Smooth muscle cell (in vitro differentiated cells): ENCODE measurements at regions not wholly inside any gene's neighbourhood (a gene's known extent, or its start where the extent isn't known, plus 50 kb on each side); places are given as distances from the start of the nearest gene placed in this dataset.

Source experiments
- DNase-seq: peaks from one replicate; lab custom pipeline; 2025; ENCODE audit not compliant: unreplicated experiment; lab: John Stamatoyannopoulos, UW
- H2AFZ ChIP-seq: fragments of 200-600 bp; sonication (generic); 2 replicates; pipeline ENCODE4 v1.6.0; 2016; ENCODE audit warnings: antibody characterized with exemption, low read depth, mild to moderate bottlenecking
- H3F3A ChIP-seq: fragments of 200-600 bp; sonication (generic); 2 replicates; pipeline ENCODE4 v1.6.0; 2017; ENCODE audit warnings: antibody characterized with exemption, low read depth
- H3K27ac ChIP-seq: fragments of 200-600 bp; sonication (generic); 2 replicates; pipeline ENCODE4 v1.5.1; 2016; ENCODE audit warnings: low read depth, mild to moderate bottlenecking
- H3K27me3 ChIP-seq: fragments of 200-600 bp; sonication (generic); 2 replicates; pipeline ENCODE4 v1.6.1; 2016; ENCODE audit warnings: low read depth, mild to moderate bottlenecking
- H3K36me3 ChIP-seq: fragments of 200-600 bp; sonication (generic); 2 replicates; pipeline ENCODE4 v1.5.1; 2016; ENCODE audit warnings: low read depth
- H3K4me1 ChIP-seq: fragments of 200-600 bp; sonication (generic); 2 replicates; pipeline ENCODE4 v1.5.1; 2016; ENCODE audit warnings: low read depth
- H3K4me2 ChIP-seq: fragments of 200-600 bp; sonication (generic); 2 replicates; pipeline ENCODE4 v1.6.0; 2016; ENCODE audit warnings: mild to moderate bottlenecking
- H3K4me3 ChIP-seq: fragments of 200-600 bp; sonication (generic); 2 replicates; pipeline ENCODE4 v1.5.1; 2016; ENCODE audit warnings: mild to moderate bottlenecking
- H3K79me2 ChIP-seq: fragments of 200-600 bp; sonication (generic); 2 replicates; pipeline ENCODE4 v1.6.0; 2016; ENCODE audit warnings: low read depth, mild to moderate bottlenecking
- H3K9ac ChIP-seq: fragments of 200-600 bp; sonication (generic); 2 replicates; pipeline ENCODE4 v1.6.0; 2016; ENCODE audit warnings: low read depth
- H3K9me3 ChIP-seq: fragments of 200-600 bp; sonication (generic); replicated peaks from 2 replicates; pipeline ENCODE4 v1.5.1; 2016; ENCODE audit warnings: low read depth
- H4K20me1 ChIP-seq: fragments of 200-600 bp; sonication (generic); 2 replicates; pipeline ENCODE4 v1.6.0; 2016; ENCODE audit warnings: low read depth
- CTCF ChIP-seq: fragments of 200-600 bp; sonication (generic); IDR thresholded peaks from 2 replicates; pipeline ENCODE4 v1.5.1; 2017; ENCODE audit warnings: borderline replicate concordance, mild to moderate bottlenecking, antibody characterized with exemption; ENCODE audit not compliant: insufficient read depth, poor library complexity, severe bottlenecking
- WGBS: methylation state at CpG from one replicate; pipeline ENCODE4 v1.1.7; 2016; ENCODE audit warnings: low lambda C conversion rate; 5-methylcytosine and 5-hydroxymethylcytosine counted together

- no peaks in the 10 kb centered on the region for H3K79me2 ChIP-seq
- peaks cover 8% of the 10 kb centered on the region for H3K4me1 ChIP-seq
- no peak for TF ChIP-seq CTCF
- no peaks in the 10 kb centered on the region for H3F3A ChIP-seq
- WGBS = 77% methylated on average over 3 of the region's 3 CpGs
- H2AFZ ChIP-seq = no peak overlapping the region
- no peak overlapping the region for H3K9ac ChIP-seq
- no peaks in the 10 kb centered on the region for H3K36me3 ChIP-seq
- no peak for DNase-seq
- no peaks in the 10 kb centered on the region for H3K27me3 ChIP-seq
- no peaks in the 10 kb centered on the region for H3K9me3 ChIP-seq
- no peaks in the 10 kb centered on the region for H4K20me1 ChIP-seq
- H3K27ac ChIP-seq = no peak overlapping the region
- no peak overlapping the region for H3K4me2 ChIP-seq
- no peak overlapping the region for H3K4me3 ChIP-seq
Measured at GRCh38 chr12:93980711-93981110, 167.7 kb upstream of the PLXNC1 start.

GRCh38 chr12:93981411-93981810, 167.0 kb upstream of the PLXNC1 start:
- no peak for TF ChIP-seq CTCF
- Histone ChIP-seq H3K27me3 (no peaks in the 10 kb centered on the region), H3K9me3 (no peaks in the 10 kb centered on the region), H3K4me2 (no peak overlapping the region), H3F3A (no peaks in the 10 kb centered on the region), H4K20me1 (no peaks in the 10 kb centered on the region), H3K9ac (no peak overlapping the region), H2AFZ (no peak overlapping the region), H3K36me3 (no peaks in the 10 kb centered on the region), H3K4me1 (peaks cover 8% of the 10 kb centered on the region), H3K79me2 (no peaks in the 10 kb centered on the region), H3K27ac (no peak overlapping the region), H3K4me3 (no peak overlapping the region)
- WGBS = 100% methylated on average over 2 of the region's 2 CpGs
- no peak for DNase-seq

- Histone ChIP-seq H3F3A (no peaks in the 10 kb centered on the region), H2AFZ (no peak overlapping the region), H3K27me3 (no peaks in the 10 kb centered on the region), H3K27ac (peak overlapping the region; percentile 25), H3K79me2 (no peaks in the 10 kb centered on the region), H3K36me3 (no peaks in the 10 kb centered on the region), H3K4me3 (no peak overlapping the region), H3K4me1 (peaks cover 8% of the 10 kb centered on the region), H4K20me1 (no peaks in the 10 kb centered on the region), H3K9me3 (no peaks in the 10 kb centered on the region), H3K9ac (no peak overlapping the region), H3K4me2 (no peak overlapping the region)
- no peak for DNase-seq
- WGBS = 54% methylated on average over 9 of the region's 9 CpGs
- TF ChIP-seq CTCF = no peak
Measured at GRCh38 chr12:93982771-93983315, 165.5 kb upstream of the PLXNC1 start.

GRCh38 chr12:93984005-93984404, 164.4 kb upstream of the PLXNC1 start:
- H3K9ac ChIP-seq = no peak overlapping the region
- H3K4me3 ChIP-seq = no peak overlapping the region
- H3F3A ChIP-seq = no peaks in the 10 kb centered on the region
- H3K79me2 ChIP-seq = no peaks in the 10 kb centered on the region
- H3K27ac ChIP-seq = no peak overlapping the region
- no peak for TF ChIP-seq CTCF
- no peaks in the 10 kb centered on the region for H4K20me1 ChIP-seq
- peaks cover 8% of the 10 kb centered on the region for H3K4me1 ChIP-seq
- no peak for DNase-seq
- WGBS = 94% methylated on average over 2 of the region's 2 CpGs
- no peaks in the 10 kb centered on the region for H3K36me3 ChIP-seq
- H3K9me3 ChIP-seq = no peaks in the 10 kb centered on the region
- H2AFZ ChIP-seq = no peak overlapping the region
- no peak overlapping the region for H3K4me2 ChIP-seq
- H3K27me3 ChIP-seq = no peaks in the 10 kb centered on the region
